Mesenchymal stem cell (in vitro differentiated cells and primary cell): ENCODE measurements at regions not wholly inside any gene's neighbourhood (a gene's known extent, or its start where the extent isn't known, plus 50 kb on each side); places are given as distances from the start of the nearest gene placed in this dataset.
"Not testable (repeated sequence)": the region's sequence is repeated elsewhere in the genome, so short reads cannot be mapped to it uniquely, and the experiment has no call there.

ENCODE experiments used
- DNase-seq: peaks from one replicate; pipeline ENCODE4 v3.0.0-alpha.2; 2013
- H2AFZ ChIP-seq: one replicate; pipeline ENCODE4 v1.6.1; 2013; ENCODE audit warnings: low read depth, mild to moderate bottlenecking, control low read depth, inconsistent platforms, low read length, moderate library complexity
- H2AK5ac ChIP-seq: 2 replicates; pipeline ENCODE4 v1.6.1; 2013; ENCODE audit warnings: low read length, moderate library complexity, mild to moderate bottlenecking, inconsistent platforms; ENCODE audit not compliant: severe bottlenecking
- H2BK120ac ChIP-seq: one replicate; pipeline ENCODE4 v1.6.1; 2013; ENCODE audit warnings: low read depth, mild to moderate bottlenecking, inconsistent platforms, low read length, moderate library complexity
- H2BK12ac ChIP-seq, 2 experiments: one replicate each; pipeline ENCODE4 v1.6.1; 2013; ENCODE audit warnings: inconsistent platforms in 2 of 2, low read length in 2 of 2, mild to moderate bottlenecking in 2 of 2, moderate library complexity in 2 of 2, control low read depth in 1 of 2
- H2BK15ac ChIP-seq: one replicate; pipeline ENCODE4 v1.6.1; 2013; ENCODE audit warnings: mild to moderate bottlenecking, low read depth, inconsistent platforms; ENCODE audit not compliant: poor library complexity, severe bottlenecking
- H2BK5ac ChIP-seq: 2 replicates; pipeline ENCODE4 v1.6.1; 2013; ENCODE audit warnings: low read depth, mild to moderate bottlenecking, low read length, control low read depth, inconsistent platforms; ENCODE audit not compliant: poor library complexity, severe bottlenecking
- H3K14ac ChIP-seq, 2 experiments: one replicate each; pipeline ENCODE4 v1.6.1; 2013; ENCODE audit warnings: inconsistent platforms in 2 of 2, low read length in 2 of 2, control low read depth in 1 of 2, mild to moderate bottlenecking in 1 of 2, moderate library complexity in 1 of 2
- H3K18ac ChIP-seq, 2 experiments: one replicate each; pipeline ENCODE4 v1.6.1; 2013; ENCODE audit warnings: inconsistent platforms in 2 of 2, low read length in 2 of 2, control low read depth in 1 of 2, low read depth in 1 of 2, mild to moderate bottlenecking in 1 of 2
- H3K23ac ChIP-seq, 2 experiments: one replicate each; pipeline ENCODE4 v1.6.1; 2013; ENCODE audit warnings: inconsistent platforms in 2 of 2, low read length in 2 of 2, mild to moderate bottlenecking in 2 of 2, moderate library complexity in 2 of 2, control low read depth in 1 of 2
- H3K27ac ChIP-seq: 2 replicates; pipeline ENCODE4 v1.5.1; 2013; ENCODE audit warnings: mild to moderate bottlenecking, moderate library complexity, low read length, control low read depth, inconsistent platforms; ENCODE audit not compliant: poor library complexity, severe bottlenecking
- H3K27me3 ChIP-seq, 2 experiments: 2 replicates each; pipeline versions ENCODE4 v1.6.1 to v1.7.0; 2013; ENCODE audit warnings: low read length in 2 of 2, mild to moderate bottlenecking in 2 of 2, moderate library complexity in 2 of 2, control low read depth in 1 of 2, inconsistent platforms in 1 of 2; ENCODE audit not compliant: control insufficient read depth in 1 of 2, insufficient read depth in 1 of 2
- H3K36me3 ChIP-seq, 2 experiments: 2 replicates each; pipeline versions ENCODE4 v1.6.1 to v1.7.0; 2013; ENCODE audit warnings: low read length in 2 of 2, control low read depth in 1 of 2, inconsistent platforms in 1 of 2, low read depth in 1 of 2, mild to moderate bottlenecking in 1 of 2; ENCODE audit not compliant: insufficient read depth in 2 of 2, control insufficient read depth in 1 of 2
- H3K4ac ChIP-seq, 2 experiments: one replicate each; pipeline ENCODE4 v1.6.1; 2013; ENCODE audit warnings: inconsistent platforms in 2 of 2, low read length in 2 of 2, mild to moderate bottlenecking in 2 of 2, moderate library complexity in 2 of 2, control low read depth in 1 of 2, low read depth in 1 of 2
- H3K4me1 ChIP-seq: 2 replicates; pipeline ENCODE4 v1.6.1; 2013; ENCODE audit warnings: low read depth, low read length, control low read depth; ENCODE audit not compliant: control insufficient read depth, insufficient read depth
- H3K4me2 ChIP-seq: 2 replicates; pipeline ENCODE4 v1.6.1; 2013; ENCODE audit warnings: low read length, mild to moderate bottlenecking, inconsistent platforms; ENCODE audit not compliant: poor library complexity, severe bottlenecking
- H3K4me3 ChIP-seq, 2 experiments: 2 replicates each; pipeline versions ENCODE4 v1.5.1 to v1.7.0; 2013; ENCODE audit warnings: low read length in 2 of 2, mild to moderate bottlenecking in 2 of 2, control low read depth in 1 of 2, low read depth in 1 of 2; ENCODE audit not compliant: insufficient read depth in 1 of 2
- H3K79me1 ChIP-seq: replicated peaks from 2 replicates; pipeline ENCODE4 v1.6.1; 2013; ENCODE audit warnings: mild to moderate bottlenecking, control low read depth, low read length, inconsistent platforms; ENCODE audit not compliant: poor library complexity, severe bottlenecking
- H3K9ac ChIP-seq: 2 replicates; pipeline ENCODE4 v1.7.0; 2013; ENCODE audit warnings: mild to moderate bottlenecking, low read length, moderate library complexity
- H3K9me3 ChIP-seq: 2 replicates; pipeline ENCODE4 v1.7.0; 2013; ENCODE audit warnings: mild to moderate bottlenecking, low read length; ENCODE audit not compliant: control insufficient read depth
- H4K8ac ChIP-seq: one replicate; pipeline ENCODE4 v1.6.1; 2013; ENCODE audit warnings: inconsistent platforms, mild to moderate bottlenecking, low read length, moderate library complexity
- H4K91ac ChIP-seq: one replicate; pipeline ENCODE4 v1.6.1; 2013; ENCODE audit warnings: mild to moderate bottlenecking, low read length, inconsistent platforms
- WGBS: methylation state at CpG from one replicate; pipeline ENCODE4 v1.1.7; 2013; ENCODE audit warnings: mixed read lengths; 5-methylcytosine and 5-hydroxymethylcytosine counted together

DNA sequence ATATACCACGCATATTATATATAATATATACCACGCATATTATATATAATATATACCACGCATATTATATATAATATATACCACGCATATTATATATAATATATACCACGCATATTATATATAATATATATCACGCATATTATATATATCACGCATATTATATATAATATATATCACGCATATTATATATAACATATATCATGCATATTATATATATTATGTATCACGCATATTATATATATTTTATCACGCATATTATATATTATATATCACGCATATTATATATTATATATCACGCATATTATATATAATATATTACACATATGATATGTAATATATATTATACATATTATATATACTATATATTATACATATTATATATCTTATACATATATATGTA, 1283.0 kb downstream of the EFNA5 start:
- not testable (repeated sequence) for H3K79me1 ChIP-seq, H3K27me3 ChIP-seq, H4K91ac ChIP-seq, H3K36me3 ChIP-seq, H3K23ac ChIP-seq, H3K9ac ChIP-seq, H3K18ac ChIP-seq, H3K27ac ChIP-seq, H2BK120ac ChIP-seq, H3K4me3 ChIP-seq, H2BK15ac ChIP-seq, H2AFZ ChIP-seq, H3K4me2 ChIP-seq, H3K4ac ChIP-seq, H3K14ac ChIP-seq, DNase-seq, H4K8ac ChIP-seq, H3K4me1 ChIP-seq, H2BK5ac ChIP-seq, H2AK5ac ChIP-seq, H2BK12ac ChIP-seq, H3K9me3 ChIP-seq
- 100% methylated on average over 1 of the region's 12 CpGs for WGBS

DNA sequence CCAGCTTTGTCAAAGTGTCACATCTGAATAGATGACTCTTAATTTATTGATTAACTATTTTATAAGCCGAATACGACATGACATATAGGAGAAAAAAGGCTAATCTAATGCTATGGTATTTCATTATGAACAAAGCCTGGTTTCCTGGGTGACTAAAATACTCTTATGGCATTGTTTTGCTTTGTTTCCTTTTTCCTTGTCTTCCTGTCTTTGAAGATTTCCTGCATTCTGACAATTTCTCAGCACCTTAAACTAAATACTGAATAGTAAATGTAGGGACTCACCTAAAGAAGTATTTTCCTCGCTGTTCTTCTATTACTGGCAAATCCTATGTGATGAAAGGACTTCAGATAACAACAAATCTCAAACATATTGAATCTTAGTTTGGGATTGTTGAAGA, 1284.5 kb downstream of the EFNA5 start:
- H4K8ac ChIP-seq, result no peak overlapping the region
- no peak overlapping the region for H4K91ac ChIP-seq
- 100% methylated on average over 2 of the region's 3 CpGs for WGBS
- H3K18ac ChIP-seq, result no peak overlapping the region
- H2BK120ac ChIP-seq, result no peak overlapping the region
- DNase-seq, result no peak
- H2AFZ ChIP-seq, result no peak overlapping the region
- no peak overlapping the region for H3K14ac ChIP-seq
- H3K9ac ChIP-seq, result no peak overlapping the region
- H3K23ac ChIP-seq, result no peak overlapping the region
- no peaks in the 10 kb centered on the region for H3K27me3 ChIP-seq
- H3K9me3 ChIP-seq, result no peaks in the 10 kb centered on the region
- H2AK5ac ChIP-seq, result no peak overlapping the region
- no peak overlapping the region for H2BK12ac ChIP-seq
- H3K36me3 ChIP-seq, result no peaks in the 10 kb centered on the region
- no peak overlapping the region for H3K4ac ChIP-seq
- H2BK5ac ChIP-seq, result no peak overlapping the region
- no peak overlapping the region for H2BK15ac ChIP-seq
- H3K4me2 ChIP-seq, result no peak overlapping the region
- no peak overlapping the region for H3K4me3 ChIP-seq
- H3K4me1 ChIP-seq, result no peaks in the 10 kb centered on the region
- H3K27ac ChIP-seq, result no peak overlapping the region
- no peaks in the 10 kb centered on the region for H3K79me1 ChIP-seq

DNA sequence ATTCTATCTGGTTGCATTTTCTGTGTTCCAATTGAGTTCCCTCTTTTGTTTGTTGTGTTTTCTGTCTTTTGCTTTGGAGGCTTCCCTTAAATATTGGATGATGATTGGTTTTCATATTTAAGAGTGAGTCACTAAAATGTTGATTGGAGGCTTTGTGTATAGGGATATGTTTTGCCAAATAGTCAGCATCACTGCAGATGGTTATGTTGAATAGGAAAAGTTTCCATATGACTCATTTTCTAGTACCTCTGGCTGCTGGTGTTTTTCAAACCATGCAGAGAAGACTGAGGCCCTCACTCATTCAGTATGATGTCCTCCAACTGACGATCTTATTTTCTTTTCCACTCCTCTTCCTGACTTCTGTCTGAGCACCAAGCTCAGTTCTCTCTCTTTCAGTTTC, 1290.0 kb downstream of the EFNA5 start:
- no CpG with 5 or more reads among the region's 1 CpG for WGBS

DNA sequence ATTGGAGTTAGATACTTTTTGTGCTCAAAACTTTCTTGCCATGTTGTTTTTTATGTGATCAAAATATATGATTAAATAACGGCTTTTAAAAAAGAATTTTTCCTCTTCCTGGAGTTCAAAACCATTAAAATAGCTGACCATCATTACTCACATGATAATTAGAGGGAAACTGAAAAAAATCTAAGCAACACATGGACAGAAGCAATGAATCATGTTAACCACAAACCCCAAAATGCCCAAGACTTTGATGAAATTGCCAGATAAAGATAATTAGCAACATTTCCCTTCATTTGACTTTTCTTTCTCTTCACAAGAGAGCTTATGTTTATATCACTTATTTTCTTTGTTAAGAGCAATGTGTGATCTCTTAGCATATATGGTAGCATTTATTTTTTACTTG, 1294.2 kb downstream of the EFNA5 start:
- Histone ChIP-seq H2BK5ac (no peak overlapping the region), H3K36me3 (no peaks in the 10 kb centered on the region)

More for the DNA sequence above, 1290.0 kb downstream of the EFNA5 start:
- Histone ChIP-seq H4K8ac (no peak overlapping the region), H4K91ac (no peak overlapping the region), H3K14ac (no peak overlapping the region), H3K27ac (no peak overlapping the region), H3K4me3 (no peak overlapping the region), H3K23ac (no peak overlapping the region), H2BK120ac (no peak overlapping the region), H3K18ac (no peak overlapping the region), H3K79me1 (no peaks in the 10 kb centered on the region), H3K36me3 (no peaks in the 10 kb centered on the region), H3K4me1 (no peaks in the 10 kb centered on the region), H3K9me3 (no peaks in the 10 kb centered on the region), H3K9ac (no peak overlapping the region), H3K4me2 (no peak overlapping the region), H2AK5ac (no peak overlapping the region), H3K4ac (no peak overlapping the region), H2BK12ac (no peak overlapping the region), H2BK15ac (no peak overlapping the region), H2BK5ac (no peak overlapping the region), H2AFZ (no peak overlapping the region), H3K27me3 (peaks cover 0 to 11% of the 10 kb centered on the region in 2 experiments)
- DNase-seq, result peak; percentile 49

More for the DNA sequence above, 1294.2 kb downstream of the EFNA5 start:
- Histone ChIP-seq H3K9me3 (peaks cover 6% of the 10 kb centered on the region), H2BK15ac (no peak overlapping the region), H4K91ac (no peak overlapping the region), H4K8ac (no peak overlapping the region), H3K14ac (no peak overlapping the region), H3K27me3 (peaks cover 0 to 11% of the 10 kb centered on the region in 2 experiments), H3K9ac (no peak overlapping the region), H2BK120ac (no peak overlapping the region), H3K4me2 (no peak overlapping the region), H2BK12ac (no peak overlapping the region), H3K4me1 (no peaks in the 10 kb centered on the region), H2AK5ac (no peak overlapping the region), H3K79me1 (no peaks in the 10 kb centered on the region), H3K27ac (no peak overlapping the region), H3K23ac (no peak overlapping the region), H3K18ac (no peak overlapping the region), H3K4ac (no peak overlapping the region), H2AFZ (no peak overlapping the region), H3K4me3 (no peak overlapping the region)
- no CpG with 5 or more reads among the region's 1 CpG for WGBS
- peak; percentile 41 for DNase-seq
